ENCODE measurements at regions not wholly inside any gene's neighbourhood (a gene's known extent, or its start where the extent isn't known, plus 50 kb on each side); places are given as distances from the start of the nearest gene placed in this dataset.

- no peak for DNase-seq (ENCODE audit: extremely low spot score)
- CTCF ChIA-PET: no interaction called here
- TF ChIP-seq, protein P1, sequence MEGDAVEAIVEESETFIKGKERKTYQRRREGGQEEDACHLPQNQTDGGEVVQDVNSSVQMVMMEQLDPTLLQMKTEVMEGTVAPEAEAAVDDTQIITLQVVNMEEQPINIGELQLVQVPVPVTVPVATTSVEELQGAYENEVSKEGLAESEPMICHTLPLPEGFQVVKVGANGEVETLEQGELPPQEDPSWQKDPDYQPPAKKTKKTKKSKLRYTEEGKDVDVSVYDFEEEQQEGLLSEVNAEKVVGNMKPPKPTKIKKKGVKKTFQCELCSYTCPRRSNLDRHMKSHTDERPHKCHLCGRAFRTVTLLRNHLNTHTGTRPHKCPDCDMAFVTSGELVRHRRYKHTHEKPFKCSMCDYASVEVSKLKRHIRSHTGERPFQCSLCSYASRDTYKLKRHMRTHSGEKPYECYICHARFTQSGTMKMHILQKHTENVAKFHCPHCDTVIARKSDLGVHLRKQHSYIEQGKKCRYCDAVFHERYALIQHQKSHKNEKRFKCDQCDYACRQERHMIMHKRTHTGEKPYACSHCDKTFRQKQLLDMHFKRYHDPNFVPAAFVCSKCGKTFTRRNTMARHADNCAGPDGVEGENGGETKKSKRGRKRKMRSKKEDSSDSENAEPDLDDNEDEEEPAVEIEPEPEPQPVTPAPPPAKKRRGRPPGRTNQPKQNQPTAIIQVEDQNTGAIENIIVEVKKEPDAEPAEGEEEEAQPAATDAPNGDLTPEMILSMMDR (IDR thresholded peaks at IDR 0.05; ENCODE audit: control extremely low read depth, extremely low read depth, low read depth, missing control alignments): no peak
- POLR2A ChIA-PET: no interaction called here
Measured at GRCh38 chr2:144693179-144693578, 173.3 kb upstream of the ZEB2 start.

GRCh38 chr2:144692661-144693060 is 172.7 kb upstream of the ZEB2 start:
- DNase-seq (ENCODE audit: extremely low spot score): no peak
- CTCF ChIA-PET: no interaction called here
- POLR2A ChIA-PET: no interaction called here

GRCh38 chr2:144690771-144691170 is 170.9 kb upstream of the ZEB2 start:
- no peak for DNase-seq (ENCODE audit: extremely low spot score)
- TF ChIP-seq, protein P1 (IDR thresholded peaks at IDR 0.05; ENCODE audit: control extremely low read depth, extremely low read depth, low read depth, missing control alignments): no peak
- ChIA-PET CTCF (no interaction called here), POLR2A (no interaction called here)

More at GRCh38 chr2:144692661-144693060, 172.7 kb upstream of the ZEB2 start:
- TF ChIP-seq, protein P1 (IDR thresholded peaks at IDR 0.05; ENCODE audit: control extremely low read depth, extremely low read depth, low read depth, missing control alignments): no peak

GRCh38 chr2:144686518-144687215 is 166.7 kb upstream of the ZEB2 start:
- DNase-seq (ENCODE audit: extremely low spot score): no peak
- CTCF ChIA-PET: no interaction called here
- TF ChIP-seq, protein P1 (IDR thresholded peaks at IDR 0.05; ENCODE audit: control extremely low read depth, extremely low read depth, low read depth, missing control alignments): no peak

GRCh38 chr2:144683966-144684365 is 164.0 kb upstream of the ZEB2 start:
- ChIA-PET POLR2A (no interaction called here), CTCF (no interaction called here)
- TF ChIP-seq, protein P1 (IDR thresholded peaks at IDR 0.05; ENCODE audit: control extremely low read depth, extremely low read depth, low read depth, missing control alignments): no peak
- no peak for DNase-seq (ENCODE audit: extremely low spot score)

More at GRCh38 chr2:144686518-144687215, 166.7 kb upstream of the ZEB2 start:
- POLR2A ChIA-PET: no interaction called here

DNA sequence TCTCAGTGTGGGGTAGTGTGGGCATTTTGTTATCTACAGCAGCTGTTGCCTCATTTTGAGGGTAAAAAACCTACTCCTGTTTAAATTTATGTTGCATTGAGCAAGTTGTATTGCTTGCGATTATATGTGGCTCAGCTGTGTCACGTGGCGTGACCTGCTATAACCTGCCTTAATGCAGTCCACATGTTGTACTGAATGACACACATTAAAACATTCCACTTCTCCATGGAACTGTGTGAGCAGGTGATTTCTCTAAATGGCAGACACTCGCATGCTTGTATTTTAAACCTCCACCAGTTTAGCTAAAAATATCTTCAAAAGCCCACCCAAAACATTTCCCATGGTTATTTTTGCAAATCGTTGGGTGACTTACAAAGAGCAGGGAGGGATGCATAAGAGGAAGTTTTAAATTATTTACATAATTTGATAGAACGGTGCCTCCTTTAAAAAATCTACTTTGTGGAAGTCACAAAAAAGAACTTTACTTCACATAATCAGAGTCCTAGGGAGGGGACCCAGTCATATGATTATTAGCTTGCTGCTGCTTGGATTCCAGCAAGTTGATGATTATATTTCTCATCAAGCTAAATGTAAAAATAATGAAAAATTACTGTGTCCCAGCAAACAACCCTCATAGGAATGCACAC is 163.3 kb upstream of the ZEB2 start:
- ChIA-PET CTCF (no interaction called here), POLR2A (no interaction called here)
- TF ChIP-seq, protein P1 (IDR thresholded peaks at IDR 0.05; ENCODE audit: control extremely low read depth, extremely low read depth, low read depth, missing control alignments): no peak
- DNase-seq (ENCODE audit: extremely low spot score): no peak
